Suppressor macrophage treated with lipopolysaccharide for 4 hours (primary cell): ENCODE measurements at regions not wholly inside any gene's neighbourhood (a gene's known extent, or its start where the extent isn't known, plus 50 kb on each side); places are given as distances from the start of the nearest gene placed in this dataset.
A peak's percentile ranks its signal among the peaks of the same experiment; 100 is the strongest.

ENCODE experiments used
- DNase-seq: peaks from one replicate; pipeline ENCODE4 v3.0.0-alpha.2; 2020

GRCh38 chr12:124392667-124393413, 97.9 kb downstream of the RFLNA start:
- DNase-seq, result peak; percentile 28

DNA sequence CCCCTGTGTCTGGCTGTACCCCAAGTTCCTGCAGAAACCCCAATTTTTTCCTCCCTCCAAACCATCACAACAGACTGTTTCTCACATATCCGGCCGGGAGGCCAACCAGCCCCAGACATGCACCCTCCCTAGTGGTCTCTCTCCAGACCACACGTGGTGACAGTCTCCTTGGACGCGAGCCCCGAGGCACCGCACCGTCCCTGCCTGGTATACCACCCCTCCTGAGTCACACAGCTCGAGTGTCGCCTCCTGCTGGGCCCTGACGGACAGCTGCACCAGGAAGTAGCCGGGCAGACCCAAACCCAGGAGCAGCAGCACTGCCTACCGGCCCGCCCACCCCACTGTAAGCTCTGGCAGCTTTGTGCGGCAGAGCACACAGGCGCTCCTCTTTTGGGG, 97.4 kb downstream of the RFLNA start:
- DNase-seq, result peak; percentile 52

- peak; percentile 90 for DNase-seq
Measured at GRCh38 chr12:124391340-124392261, 96.7 kb downstream of the RFLNA start.

DNA sequence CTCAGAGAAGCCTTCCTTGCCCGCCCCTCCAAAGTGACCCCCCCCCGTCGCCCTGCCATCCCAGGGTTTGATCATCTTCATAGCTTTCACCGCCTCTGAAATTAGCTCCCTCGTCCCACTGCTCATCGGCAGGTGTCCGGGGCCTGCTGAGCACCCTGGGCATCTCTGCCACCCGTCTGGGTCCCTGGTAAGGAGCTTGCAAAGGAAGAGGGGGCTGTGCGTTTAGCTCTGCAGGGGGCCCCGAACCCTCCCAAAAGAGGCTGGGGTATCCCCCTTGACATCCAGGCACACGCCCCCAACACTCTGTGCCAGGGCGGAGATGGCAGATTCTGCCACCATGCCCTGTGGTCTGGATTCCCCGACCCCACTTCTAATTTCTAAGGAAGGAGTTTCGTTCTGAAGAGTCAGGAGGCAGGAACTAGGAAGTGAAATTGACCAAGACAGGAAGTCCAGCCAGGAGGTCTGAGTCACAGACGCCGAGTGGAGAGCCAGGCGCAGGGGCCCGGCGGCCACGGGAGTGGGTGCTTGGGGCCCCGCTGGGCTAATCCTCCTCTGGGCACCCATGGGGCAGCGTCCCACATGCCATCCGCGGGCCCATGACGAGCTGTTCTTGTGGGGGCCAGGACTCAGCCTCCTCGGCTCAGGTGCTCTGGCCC, 95.7 kb downstream of the RFLNA start:
- peak; percentile 94 for DNase-seq

- DNase-seq, result no peak
Measured at GRCh38 chr12:124389725-124390441, 95.0 kb downstream of the RFLNA start.

DNA sequence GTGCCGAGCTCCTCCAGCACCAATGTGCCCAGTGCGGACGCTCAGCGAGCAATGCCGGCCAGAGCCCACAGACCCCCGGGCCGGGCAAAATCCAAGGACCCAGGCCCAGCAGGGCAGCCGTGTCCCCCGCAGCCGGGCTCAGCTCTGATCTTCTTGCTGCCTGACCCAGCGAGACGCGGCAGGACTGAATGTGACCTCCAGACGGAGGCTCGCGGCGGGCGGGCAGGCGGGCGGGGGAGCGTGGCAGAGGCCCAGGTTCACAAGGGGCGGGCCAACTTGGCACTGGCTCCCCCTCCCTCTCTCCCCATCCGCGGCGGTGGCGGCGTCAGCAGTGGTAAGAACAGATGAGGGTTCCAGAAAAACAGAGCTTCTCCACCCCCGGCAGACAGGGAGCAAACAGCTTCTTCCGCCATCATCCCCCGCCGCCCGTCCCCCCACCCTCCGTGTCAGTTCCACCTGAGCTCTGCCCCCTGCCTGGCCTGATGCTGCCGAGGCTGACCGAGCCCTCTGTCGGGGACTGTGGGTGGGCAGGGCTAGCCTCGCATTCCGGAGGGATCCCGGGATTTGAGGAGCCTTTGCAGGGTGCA, 94.3 kb downstream of the RFLNA start:
- peak; percentile 31 for DNase-seq

DNA sequence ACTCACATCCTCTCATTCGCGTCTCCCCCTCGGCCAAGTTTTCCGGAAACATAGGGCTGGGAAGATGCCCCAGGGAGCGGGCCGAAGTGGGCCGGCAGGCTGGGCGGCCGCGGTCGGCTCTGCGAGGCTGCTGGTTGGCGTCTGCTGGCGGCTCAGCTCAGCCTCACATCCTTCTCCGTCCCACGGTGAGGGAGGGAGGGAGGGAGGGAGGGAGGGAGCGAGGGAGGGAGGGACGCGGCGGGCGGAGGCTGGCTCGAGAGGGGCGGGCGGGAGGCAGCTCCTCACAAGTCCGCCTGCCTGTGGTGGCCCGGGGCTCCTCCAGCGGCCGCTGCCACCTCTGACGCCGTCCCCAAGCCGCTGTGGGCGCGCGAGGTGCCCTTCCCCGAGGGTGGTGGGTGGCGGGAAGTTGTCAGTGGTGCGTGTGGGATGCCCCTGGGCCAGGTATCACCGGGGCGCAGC, 93.8 kb downstream of the RFLNA start:
- peak; percentile 77 for DNase-seq

GRCh38 chr12:124388038-124388671, 93.3 kb downstream of the RFLNA start:
- DNase-seq, result no peak

DNA sequence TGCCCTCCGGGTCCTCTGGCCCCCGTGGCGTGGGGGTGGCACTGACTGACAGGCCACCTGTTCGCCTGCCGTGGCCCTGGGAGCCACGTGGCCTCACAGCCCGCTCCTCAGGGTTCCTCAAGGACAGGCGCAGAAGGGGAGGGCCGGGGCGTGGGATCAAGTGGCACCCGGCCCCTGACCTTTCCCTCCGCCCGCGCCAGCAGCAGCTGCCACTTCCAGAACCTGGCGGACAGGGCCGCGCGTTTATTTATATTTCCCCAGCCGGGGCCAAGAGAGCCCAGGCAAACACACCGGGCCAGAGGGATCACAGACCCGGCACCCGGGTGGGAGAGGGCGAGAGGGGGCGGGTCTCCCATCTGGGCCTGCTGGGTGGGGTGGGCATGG, 92.6 kb downstream of the RFLNA start:
- no peak for DNase-seq

DNA sequence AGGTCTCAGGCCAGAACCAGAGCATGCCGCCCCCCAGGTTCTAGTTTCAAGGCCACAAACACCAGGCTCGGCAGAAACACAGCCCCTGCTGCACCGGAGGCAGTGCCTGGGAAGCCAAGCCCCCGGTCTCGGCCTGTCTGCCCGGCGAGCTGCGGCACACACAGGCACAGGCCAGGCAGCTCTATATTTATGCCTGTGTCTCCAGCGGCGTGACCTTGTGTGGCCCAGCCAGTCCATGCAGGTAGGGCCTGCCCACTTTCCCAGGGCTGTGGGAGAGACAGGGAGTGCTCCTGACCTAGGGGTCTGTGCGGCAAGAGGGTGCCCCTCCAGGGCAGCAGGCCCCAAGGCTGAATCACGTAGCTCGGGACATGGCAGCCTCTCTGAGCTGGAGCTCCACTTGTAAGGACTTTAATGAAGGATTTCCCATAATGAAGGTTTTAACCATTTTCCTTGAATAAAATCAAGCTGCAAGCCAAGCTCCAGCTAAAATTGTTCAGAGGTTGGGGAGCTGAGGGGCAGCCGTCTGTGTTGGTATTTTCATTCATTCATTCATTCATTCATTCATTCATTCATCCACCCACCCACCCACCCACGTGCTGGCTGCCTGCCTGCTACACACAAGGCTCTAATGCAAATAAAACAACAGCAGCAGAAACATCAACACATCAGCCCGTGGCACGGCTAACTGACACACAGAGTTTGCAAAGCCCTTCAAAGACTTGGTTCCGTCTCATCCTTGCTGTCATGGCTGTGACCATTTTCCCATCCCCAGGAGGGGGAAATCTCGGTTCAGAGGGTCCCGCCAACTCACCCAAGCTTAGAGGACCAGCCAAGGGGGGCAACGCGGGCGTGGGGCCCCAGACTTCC, 92.0 kb downstream of the RFLNA start:
- DNase-seq, result no peak

DNA sequence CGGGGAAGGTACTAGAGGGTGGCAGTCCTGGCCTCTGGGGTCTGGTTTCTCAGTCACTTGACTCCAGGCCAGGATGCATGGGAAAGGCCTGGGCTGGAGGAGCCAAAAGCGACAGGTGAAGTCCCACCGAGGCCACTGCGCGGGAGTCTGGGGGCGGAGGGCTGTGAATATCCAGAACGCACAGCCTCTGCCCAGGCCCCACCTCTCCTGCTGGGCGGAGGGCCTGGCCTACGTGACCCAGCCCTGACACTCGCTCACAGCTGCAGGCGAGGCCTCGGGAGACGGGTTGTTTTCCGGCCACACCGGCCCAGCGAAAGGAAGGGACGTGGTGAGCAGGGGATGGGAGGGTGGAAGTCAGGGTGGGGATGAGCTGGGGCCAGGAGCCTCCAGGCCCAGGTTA, 91.2 kb downstream of the RFLNA start:
- DNase-seq, result no peak

DNA sequence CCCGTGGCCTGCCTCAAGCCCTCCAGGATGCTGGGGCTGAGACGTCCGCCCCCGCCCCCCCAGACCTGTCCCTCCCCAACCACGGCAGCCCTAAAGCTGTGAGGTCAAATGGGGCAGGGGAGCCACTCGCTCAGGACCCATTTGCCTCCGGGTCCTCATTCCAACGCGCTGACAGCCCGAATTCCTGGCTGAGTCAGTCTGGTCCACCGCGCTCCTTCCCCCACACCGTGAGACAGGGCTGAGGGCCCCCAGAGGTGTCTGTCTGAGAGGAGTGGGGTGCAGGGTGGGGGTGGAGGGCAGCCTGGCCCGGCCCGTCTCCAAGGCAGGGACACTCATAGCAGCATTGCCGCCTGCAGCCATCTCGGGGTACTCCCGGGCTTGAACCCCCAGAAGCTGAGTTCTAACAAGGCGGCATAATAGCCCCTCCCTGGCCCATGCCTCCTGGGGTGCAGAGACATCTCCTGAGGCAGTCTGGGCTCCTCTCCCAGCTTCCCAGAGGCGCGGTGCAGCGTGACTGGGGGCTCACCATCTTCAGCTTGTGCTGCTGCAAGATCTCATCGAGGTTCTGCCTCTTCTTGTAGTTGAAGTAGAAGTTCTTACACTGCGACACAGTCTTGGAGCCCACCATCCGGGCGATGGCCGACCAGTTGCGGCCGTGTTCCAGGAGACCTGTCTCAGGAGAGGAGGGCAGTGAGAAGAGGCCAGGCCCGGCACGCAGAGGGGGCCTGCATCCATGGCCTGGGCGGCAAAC, 90.5 kb downstream of the RFLNA start:
- no peak for DNase-seq

GRCh38 chr12:124384299-124384894, 89.5 kb downstream of the RFLNA start:
- no peak for DNase-seq

- DNase-seq, result no peak
Measured at GRCh38 chr12:124383028-124383427, 88.1 kb downstream of the RFLNA start.

DNA sequence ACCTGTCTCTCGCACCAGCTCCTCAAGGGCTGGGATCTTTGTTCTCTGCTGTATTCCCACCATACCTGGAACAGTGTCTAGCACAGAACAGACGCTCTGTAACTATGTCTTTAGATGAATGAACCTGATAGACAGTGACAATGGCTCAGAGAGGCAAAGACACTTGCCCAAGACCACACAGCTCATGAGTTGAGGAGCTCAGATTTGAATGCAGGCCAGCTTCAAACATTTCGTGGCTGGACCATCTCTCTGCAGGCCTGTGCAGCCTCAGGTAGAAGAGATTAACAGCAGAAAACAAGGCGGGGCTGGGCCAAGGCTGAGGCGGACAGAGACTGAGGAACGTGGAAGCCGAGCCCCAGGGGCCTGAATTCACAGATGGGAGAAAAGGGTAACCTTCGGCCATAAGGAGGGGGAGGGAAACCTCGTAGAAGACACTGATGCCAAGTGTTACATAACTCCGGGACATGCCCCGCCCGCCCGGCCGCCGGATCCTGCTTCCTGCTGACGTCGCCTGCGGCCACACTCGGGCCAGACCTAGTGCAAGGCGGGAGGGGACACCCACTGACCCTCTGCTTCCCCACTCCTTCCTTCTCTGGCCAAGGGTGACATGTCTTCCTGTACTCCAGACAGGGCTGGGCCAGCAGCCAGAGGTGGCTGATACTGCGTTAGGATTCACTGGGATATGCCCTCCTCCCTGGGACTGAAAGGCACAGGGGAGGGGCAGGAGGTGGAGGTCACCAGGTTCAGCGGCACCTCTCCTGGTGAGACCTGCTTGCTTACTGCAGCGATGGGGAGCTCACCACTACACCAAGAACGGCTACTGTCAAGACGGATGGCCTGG, 86.8 kb downstream of the RFLNA start:
- DNase-seq, result peak; percentile 86

DNA sequence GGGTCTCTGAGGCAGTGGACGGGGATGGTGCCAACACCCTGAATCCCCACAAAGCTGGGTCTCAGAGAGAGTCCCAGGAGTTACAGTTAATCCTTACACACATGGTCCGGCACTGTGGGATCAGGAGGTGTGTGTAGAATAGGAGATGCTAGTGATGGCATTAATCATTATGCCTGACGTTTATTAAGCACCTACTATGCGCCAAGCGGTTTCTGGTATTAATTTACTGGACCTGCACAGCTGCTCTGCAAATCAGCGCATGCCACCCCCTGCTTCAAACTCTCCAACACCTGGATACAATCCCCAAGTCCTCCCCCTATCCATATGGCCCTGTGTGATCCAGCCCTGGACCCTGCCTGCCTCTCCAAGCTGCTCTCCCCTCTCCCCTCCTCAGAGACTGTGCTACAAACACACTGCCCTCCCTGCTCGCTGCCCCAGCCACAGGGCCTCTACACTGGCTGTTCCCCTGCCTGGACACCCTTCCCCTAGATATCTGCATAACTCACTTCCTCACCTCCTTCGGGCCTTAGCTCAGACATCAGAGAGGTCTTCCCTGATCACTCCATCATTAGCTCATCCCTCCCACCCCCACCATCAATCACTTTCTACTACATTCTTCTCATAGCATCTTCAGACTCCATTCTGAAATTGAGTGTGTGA, 86.0 kb downstream of the RFLNA start:
- peak; percentile 30 for DNase-seq

- peak; percentile 84 for DNase-seq
Measured at GRCh38 chr12:124379938-124380754, 85.3 kb downstream of the RFLNA start.
